ENCODE measurements at regions not wholly inside any gene's neighbourhood (a gene's known extent, or its start where the extent isn't known, plus 50 kb on each side); places are given as distances from the start of the nearest gene placed in this dataset.

DNA sequence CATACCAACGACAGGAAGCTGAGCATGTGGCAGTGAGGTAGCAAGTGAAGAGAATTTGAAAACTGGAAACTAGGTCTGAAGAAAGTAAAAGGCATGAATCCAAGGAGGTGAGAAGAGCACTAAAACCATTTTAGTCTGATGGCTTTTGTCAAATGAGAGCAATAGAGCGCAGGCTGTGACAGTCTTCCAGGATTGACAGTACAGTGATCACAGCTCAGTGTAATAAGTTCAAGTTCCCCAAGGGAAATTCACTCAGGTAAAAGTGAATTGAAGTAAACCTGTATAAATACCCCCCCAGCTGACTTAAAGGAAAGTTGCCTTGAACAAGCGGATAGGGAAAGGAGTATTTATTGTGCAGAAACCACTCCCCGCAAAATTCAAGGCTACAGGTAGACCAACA is 224.2 kb upstream of the CRBN start:
- Mint-ChIP-seq H3K27me3 (ENCODE audit: unreplicated experiment) (no peaks in the 10 kb centered on the region), H3K27ac (ENCODE audit: unreplicated experiment) (no peak overlapping the region), H3K4me3 (ENCODE audit: unreplicated experiment) (no peak overlapping the region), H3K9me3 (ENCODE audit: unreplicated experiment) (peaks cover 60% of the 10 kb centered on the region), H3K4me1 (ENCODE audit: unreplicated experiment) (no peaks in the 10 kb centered on the region), H3K36me3 (ENCODE audit: unreplicated experiment) (no peaks in the 10 kb centered on the region)
- TF ChIP-seq, protein P1, sequence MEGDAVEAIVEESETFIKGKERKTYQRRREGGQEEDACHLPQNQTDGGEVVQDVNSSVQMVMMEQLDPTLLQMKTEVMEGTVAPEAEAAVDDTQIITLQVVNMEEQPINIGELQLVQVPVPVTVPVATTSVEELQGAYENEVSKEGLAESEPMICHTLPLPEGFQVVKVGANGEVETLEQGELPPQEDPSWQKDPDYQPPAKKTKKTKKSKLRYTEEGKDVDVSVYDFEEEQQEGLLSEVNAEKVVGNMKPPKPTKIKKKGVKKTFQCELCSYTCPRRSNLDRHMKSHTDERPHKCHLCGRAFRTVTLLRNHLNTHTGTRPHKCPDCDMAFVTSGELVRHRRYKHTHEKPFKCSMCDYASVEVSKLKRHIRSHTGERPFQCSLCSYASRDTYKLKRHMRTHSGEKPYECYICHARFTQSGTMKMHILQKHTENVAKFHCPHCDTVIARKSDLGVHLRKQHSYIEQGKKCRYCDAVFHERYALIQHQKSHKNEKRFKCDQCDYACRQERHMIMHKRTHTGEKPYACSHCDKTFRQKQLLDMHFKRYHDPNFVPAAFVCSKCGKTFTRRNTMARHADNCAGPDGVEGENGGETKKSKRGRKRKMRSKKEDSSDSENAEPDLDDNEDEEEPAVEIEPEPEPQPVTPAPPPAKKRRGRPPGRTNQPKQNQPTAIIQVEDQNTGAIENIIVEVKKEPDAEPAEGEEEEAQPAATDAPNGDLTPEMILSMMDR (IDR thresholded peaks at IDR 0.05) = no peak
- no peak for DNase-seq (ENCODE audit: extremely low spot score, unreplicated experiment)

DNA sequence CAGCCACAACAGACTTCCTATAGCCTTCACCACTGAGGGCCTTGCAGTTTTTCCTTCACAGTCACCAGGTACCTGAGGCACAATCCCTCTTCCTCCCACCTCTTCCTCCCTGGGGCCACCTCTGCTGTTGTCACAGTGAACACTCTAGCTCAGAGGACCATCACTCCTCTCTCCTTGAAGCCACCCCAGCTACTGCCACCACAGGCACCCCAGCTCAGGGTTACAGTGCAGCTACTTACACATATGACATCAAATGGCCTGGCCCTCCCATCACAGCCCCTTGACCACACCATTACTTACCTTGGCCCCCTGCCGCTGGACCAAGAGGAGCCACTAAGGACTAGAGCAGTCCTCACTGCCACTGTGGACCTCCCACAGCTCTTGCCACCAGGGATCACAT is 213.5 kb upstream of the CRBN start:
- Mint-ChIP-seq H3K4me3 (ENCODE audit: unreplicated experiment) (no peak overlapping the region), H3K27me3 (ENCODE audit: unreplicated experiment) (no peaks in the 10 kb centered on the region), H3K9me3 (ENCODE audit: unreplicated experiment) (peaks cover 22% of the 10 kb centered on the region), H3K4me1 (ENCODE audit: unreplicated experiment) (no peaks in the 10 kb centered on the region), H3K27ac (ENCODE audit: unreplicated experiment) (no peak overlapping the region), H3K36me3 (ENCODE audit: unreplicated experiment) (no peaks in the 10 kb centered on the region)
- TF ChIP-seq, protein P1 (IDR thresholded peaks at IDR 0.05) = no peak
- DNase-seq (ENCODE audit: extremely low spot score, unreplicated experiment) = no peak

DNA sequence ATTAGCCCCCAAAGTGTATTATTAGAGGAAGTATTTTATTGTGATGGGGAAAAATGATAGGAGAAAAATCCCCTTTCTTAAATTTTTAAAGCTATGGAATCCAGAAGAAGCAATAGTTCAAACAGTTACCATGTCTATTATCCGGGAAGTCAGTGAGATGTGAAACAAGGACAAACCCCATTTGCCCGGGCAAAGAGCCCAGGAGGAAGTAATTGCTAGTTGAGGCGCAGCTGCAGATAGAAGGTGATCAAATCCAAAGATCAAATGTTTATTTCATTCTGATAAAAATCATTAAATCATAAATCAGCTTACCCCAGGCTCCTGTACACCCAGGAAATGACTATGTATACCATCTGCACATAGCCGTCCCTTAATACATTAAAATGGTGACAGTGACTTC is 204.0 kb upstream of the CRBN start:
- no peaks in the 10 kb centered on the region for H3K36me3 Mint-ChIP-seq (ENCODE audit: unreplicated experiment)
- TF ChIP-seq, protein P1 (IDR thresholded peaks at IDR 0.05) = no peak
- H3K9me3 Mint-ChIP-seq (ENCODE audit: unreplicated experiment) = peaks cover 21% of the 10 kb centered on the region
- no peak for DNase-seq (ENCODE audit: extremely low spot score, unreplicated experiment)
- no peaks in the 10 kb centered on the region for H3K4me1 Mint-ChIP-seq (ENCODE audit: unreplicated experiment)
- no peak overlapping the region for H3K4me3 Mint-ChIP-seq (ENCODE audit: unreplicated experiment)
- no peaks in the 10 kb centered on the region for H3K27me3 Mint-ChIP-seq (ENCODE audit: unreplicated experiment)
- no peak overlapping the region for H3K27ac Mint-ChIP-seq (ENCODE audit: unreplicated experiment)

DNA sequence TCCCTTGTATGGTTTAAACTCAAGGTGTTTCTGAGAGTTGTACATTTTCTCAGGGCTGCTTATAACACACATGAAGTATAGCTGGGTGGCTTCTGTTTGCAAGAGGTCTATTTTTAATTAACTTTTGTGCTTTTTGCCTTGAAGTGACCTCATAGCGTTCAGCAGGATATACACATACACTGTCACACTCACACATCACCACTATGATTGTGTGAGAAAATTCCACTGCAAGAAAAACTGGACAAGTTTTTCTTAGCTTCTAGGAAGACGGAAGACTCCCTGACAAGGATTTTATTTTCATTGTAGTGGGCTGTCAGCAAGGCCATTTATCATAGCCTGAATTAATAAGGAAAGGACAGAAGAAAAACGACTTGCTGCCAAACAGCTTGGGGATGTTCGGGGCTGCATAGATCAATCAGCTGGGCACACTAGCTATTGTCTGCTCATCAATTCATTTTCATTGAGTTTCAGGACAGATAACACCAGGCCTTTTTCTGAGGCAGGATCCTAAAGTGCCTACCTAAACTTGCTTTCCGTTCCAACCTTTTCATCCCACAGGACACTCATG is 192.8 kb upstream of the CRBN start:
- Mint-ChIP-seq H3K9me3 (ENCODE audit: unreplicated experiment) (peaks cover 44% of the 10 kb centered on the region), H3K36me3 (ENCODE audit: unreplicated experiment) (no peaks in the 10 kb centered on the region), H3K4me1 (ENCODE audit: unreplicated experiment) (no peaks in the 10 kb centered on the region), H3K27me3 (ENCODE audit: unreplicated experiment) (no peaks in the 10 kb centered on the region), H3K27ac (ENCODE audit: unreplicated experiment) (no peak overlapping the region), H3K4me3 (ENCODE audit: unreplicated experiment) (no peak overlapping the region)
- TF ChIP-seq, protein P1 (IDR thresholded peaks at IDR 0.05) = no peak
- DNase-seq (ENCODE audit: extremely low spot score, unreplicated experiment) = no peak

DNA sequence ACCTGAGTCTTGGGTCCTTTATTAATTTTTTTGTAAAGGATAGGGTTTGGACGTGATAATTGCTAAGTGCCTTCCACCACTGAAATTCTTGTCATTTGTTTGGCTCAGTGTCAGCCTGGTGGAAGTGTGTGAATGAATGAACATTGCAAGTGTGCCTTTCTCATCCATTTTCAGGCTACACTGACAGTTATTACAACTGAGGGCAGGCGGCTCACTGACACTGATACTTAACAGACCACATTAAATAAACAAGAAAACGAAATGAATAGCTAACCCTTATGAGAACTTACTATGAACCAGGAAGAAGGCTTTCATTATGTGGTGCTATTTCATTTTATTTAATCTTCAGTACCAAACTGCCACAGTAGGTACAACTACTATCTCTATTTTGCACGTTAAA is 188.8 kb upstream of the CRBN start:
- H3K4me1 Mint-ChIP-seq (ENCODE audit: unreplicated experiment) = no peaks in the 10 kb centered on the region
- H3K27me3 Mint-ChIP-seq (ENCODE audit: unreplicated experiment) = no peaks in the 10 kb centered on the region
- peaks cover 31% of the 10 kb centered on the region for H3K9me3 Mint-ChIP-seq (ENCODE audit: unreplicated experiment)
- no peak for DNase-seq (ENCODE audit: extremely low spot score, unreplicated experiment)
- no peak overlapping the region for H3K4me3 Mint-ChIP-seq (ENCODE audit: unreplicated experiment)
- TF ChIP-seq, protein P1 (IDR thresholded peaks at IDR 0.05) = no peak
- no peaks in the 10 kb centered on the region for H3K36me3 Mint-ChIP-seq (ENCODE audit: unreplicated experiment)
- no peak overlapping the region for H3K27ac Mint-ChIP-seq (ENCODE audit: unreplicated experiment)
